Heart left ventricle (tissue), 13 donors: ENCODE measurements at regions not wholly inside any gene's neighbourhood (a gene's known extent, or its start where the extent isn't known, plus 50 kb on each side); places are given as distances from the start of the nearest gene placed in this dataset.

Source experiments
- POLR2A ChIP-seq, 2 donors: fragments of 450-650 bp; IDR thresholded peaks; one replicate each; pipeline ENCODE4 v1.6.1; 2017; ENCODE audit warnings: antibody characterized with exemption in 2 of 2, mild to moderate bottlenecking in 2 of 2, moderate library complexity in 2 of 2
- TF ChIP-seq, protein P1 (sequence below), 12 donors: fragments of 200-600 bp; sonication (generic) in 4 of 12; IDR thresholded peaks; one replicate each; pipeline versions ENCODE4 v1.5.0 to v1.8.0; 2018 to 2022; ENCODE audit warnings: antibody characterized with exemption in 12 of 12, mild to moderate bottlenecking in 5 of 12
- donor health status: ischemic (EF 13 %, LVEDD 7.1; RV severe dilation, severe dysfunction).
- donor health status: DM: no; HTN: yes; CAD: no.
- donor health status: DM: no; HTN: no; CAD: no.
- donor health status: ischemic (EF 25% LVEDD 6.9; RV normal size, moderate dysfunction).
- donor health status: ischemic (EF 25% LVEDD 5.7; RV mildly dilated, moderate dysfunction).
- donor health status: ischemic (EF 35%, LVEDD 5.7; RV mildly dilated, moderate dysfunction).
- donor health status: nonischemic (EF 11% LVEDD 7.7; RV severe dilation, severe dysfunction).
- donor health status: DM: yes; HTN: yes; CAD: no.
- donor health status: PGD.
- donor health status: ischemic (EF 29% LVEDD 5.4; RV normal size, mild dysfunction).
- donor health status: nonischemic (EF 23%, LVEDD 6.1; RV moderate dilation, normal function).

DNA sequence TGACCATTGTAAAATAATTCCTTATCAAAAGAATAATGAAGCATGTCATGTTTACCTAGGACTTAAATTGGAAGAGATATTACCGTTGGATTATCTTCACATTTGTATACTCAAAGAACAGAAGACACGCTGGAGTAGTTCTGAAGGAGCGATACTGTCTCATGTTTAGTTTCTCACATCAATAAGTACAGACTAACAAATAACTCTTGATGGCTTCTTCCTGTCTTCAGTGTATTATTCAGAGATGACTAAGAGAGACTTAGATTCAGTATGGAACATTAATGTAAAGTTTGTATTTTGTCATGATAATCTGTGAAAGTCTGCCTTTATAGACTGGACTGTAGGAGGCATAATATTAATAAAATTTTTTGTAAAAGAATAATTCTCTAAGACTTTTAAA, 72.7 kb downstream of the SPRY1 start:
- TF ChIP-seq POLR2A (IDR thresholded peaks at IDR 0.05), result no peak
- TF ChIP-seq, protein P1, sequence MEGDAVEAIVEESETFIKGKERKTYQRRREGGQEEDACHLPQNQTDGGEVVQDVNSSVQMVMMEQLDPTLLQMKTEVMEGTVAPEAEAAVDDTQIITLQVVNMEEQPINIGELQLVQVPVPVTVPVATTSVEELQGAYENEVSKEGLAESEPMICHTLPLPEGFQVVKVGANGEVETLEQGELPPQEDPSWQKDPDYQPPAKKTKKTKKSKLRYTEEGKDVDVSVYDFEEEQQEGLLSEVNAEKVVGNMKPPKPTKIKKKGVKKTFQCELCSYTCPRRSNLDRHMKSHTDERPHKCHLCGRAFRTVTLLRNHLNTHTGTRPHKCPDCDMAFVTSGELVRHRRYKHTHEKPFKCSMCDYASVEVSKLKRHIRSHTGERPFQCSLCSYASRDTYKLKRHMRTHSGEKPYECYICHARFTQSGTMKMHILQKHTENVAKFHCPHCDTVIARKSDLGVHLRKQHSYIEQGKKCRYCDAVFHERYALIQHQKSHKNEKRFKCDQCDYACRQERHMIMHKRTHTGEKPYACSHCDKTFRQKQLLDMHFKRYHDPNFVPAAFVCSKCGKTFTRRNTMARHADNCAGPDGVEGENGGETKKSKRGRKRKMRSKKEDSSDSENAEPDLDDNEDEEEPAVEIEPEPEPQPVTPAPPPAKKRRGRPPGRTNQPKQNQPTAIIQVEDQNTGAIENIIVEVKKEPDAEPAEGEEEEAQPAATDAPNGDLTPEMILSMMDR (IDR thresholded peaks at IDR 0.05), result no peak
